Neutrophil (primary cell): ENCODE measurements at regions not wholly inside any gene's neighbourhood (a gene's known extent, or its start where the extent isn't known, plus 50 kb on each side); places are given as distances from the start of the nearest gene placed in this dataset.

Experiments
- H3K27ac ChIP-seq: fragments of 200-600 bp; sonication (generic); 2 replicates; pipeline ENCODE4 v1.5.1; 2016; ENCODE audit warnings: mild to moderate bottlenecking, moderate library complexity
- H3K27me3 ChIP-seq: fragments of 200-600 bp; sonication (generic); 2 replicates; pipeline ENCODE4 v1.6.0; 2016; ENCODE audit warnings: mild to moderate bottlenecking
- H3K36me3 ChIP-seq: fragments of 200-600 bp; sonication (generic); 2 replicates; pipeline ENCODE4 v1.5.1; 2017
- H3K4me1 ChIP-seq, 2 experiments: fragments of 200-600 bp in 1 of 2; sonication (generic) in 1 of 2; 1 replicate in 1 of 2; 2 replicates in 1 of 2; pipeline versions ENCODE4 v1.5.1 to v1.6.1; 2013 to 2016; ENCODE audit warnings: low read depth in 1 of 2, low read length in 1 of 2, mild to moderate bottlenecking in 1 of 2, moderate library complexity in 1 of 2; ENCODE audit not compliant: control insufficient read depth in 1 of 2, insufficient read depth in 1 of 2
- H3K4me3 ChIP-seq, 2 experiments: fragments of 200-600 bp in 1 of 2; sonication (generic) in 1 of 2; 1 replicate in 1 of 2; 2 replicates in 1 of 2; pipeline ENCODE4 v1.5.1; 2013 to 2016; ENCODE audit warnings: low read depth in 1 of 2, low read length in 1 of 2, mild to moderate bottlenecking in 1 of 2, moderate library complexity in 1 of 2
- H3K9me3 ChIP-seq: fragments of 200-600 bp; sonication (generic); 2 replicates; pipeline ENCODE4 v1.5.1; 2016
- TF ChIP-seq, protein P1 (sequence below): fragments of 200-600 bp; sonication (generic); IDR thresholded peaks from 2 replicates; pipeline ENCODE4 v1.5.1; 2016; ENCODE audit warnings: antibody characterized with exemption

DNA sequence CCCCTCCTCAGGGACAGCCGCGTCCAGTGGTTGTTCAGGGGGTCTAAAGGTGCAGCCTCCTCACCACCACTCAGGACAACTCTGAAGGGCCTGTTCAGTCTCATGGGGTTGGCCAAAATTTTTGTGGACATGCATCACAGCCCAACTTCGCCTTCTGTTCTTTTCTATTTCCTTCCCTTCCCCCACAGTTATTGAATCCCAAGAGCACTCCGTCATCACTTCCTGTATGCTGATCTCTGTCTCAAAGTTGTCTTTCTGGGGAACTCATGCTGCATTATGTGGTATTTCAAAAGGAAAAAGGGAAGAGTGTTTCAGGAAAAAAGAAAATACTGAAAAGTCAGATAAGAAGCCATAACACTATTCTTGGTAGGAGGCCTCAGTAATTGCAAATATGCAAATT is 355.4 kb downstream of the CAAP1 start:
- no peak overlapping the region for H3K4me3 ChIP-seq
- no peaks in the 10 kb centered on the region for H3K36me3 ChIP-seq
- H3K9me3 ChIP-seq: no peaks in the 10 kb centered on the region
- no peaks in the 10 kb centered on the region for H3K27me3 ChIP-seq
- no peaks in the 10 kb centered on the region for H3K4me1 ChIP-seq
- TF ChIP-seq, protein P1, sequence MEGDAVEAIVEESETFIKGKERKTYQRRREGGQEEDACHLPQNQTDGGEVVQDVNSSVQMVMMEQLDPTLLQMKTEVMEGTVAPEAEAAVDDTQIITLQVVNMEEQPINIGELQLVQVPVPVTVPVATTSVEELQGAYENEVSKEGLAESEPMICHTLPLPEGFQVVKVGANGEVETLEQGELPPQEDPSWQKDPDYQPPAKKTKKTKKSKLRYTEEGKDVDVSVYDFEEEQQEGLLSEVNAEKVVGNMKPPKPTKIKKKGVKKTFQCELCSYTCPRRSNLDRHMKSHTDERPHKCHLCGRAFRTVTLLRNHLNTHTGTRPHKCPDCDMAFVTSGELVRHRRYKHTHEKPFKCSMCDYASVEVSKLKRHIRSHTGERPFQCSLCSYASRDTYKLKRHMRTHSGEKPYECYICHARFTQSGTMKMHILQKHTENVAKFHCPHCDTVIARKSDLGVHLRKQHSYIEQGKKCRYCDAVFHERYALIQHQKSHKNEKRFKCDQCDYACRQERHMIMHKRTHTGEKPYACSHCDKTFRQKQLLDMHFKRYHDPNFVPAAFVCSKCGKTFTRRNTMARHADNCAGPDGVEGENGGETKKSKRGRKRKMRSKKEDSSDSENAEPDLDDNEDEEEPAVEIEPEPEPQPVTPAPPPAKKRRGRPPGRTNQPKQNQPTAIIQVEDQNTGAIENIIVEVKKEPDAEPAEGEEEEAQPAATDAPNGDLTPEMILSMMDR: no peak
- no peak overlapping the region for H3K27ac ChIP-seq

DNA sequence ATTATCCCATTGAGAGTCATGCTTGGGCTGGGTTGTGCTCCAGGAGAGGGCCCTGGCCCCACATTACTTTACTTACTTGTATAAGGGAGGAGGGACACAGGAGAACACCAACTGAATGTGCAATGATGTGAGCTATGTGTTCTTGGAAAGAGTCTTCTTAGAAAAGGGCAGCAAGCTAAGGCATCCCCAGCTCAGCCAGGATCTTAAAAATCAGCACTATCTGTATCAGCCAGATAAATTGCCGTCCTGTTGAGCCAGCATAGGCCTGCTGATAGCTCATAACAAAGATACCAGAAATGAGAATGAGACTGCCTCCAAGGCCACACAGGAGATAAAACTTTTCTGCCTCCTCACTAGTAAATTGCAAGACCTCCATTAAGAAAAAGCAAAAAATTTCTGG is 357.5 kb downstream of the CAAP1 start:
- no peaks in the 10 kb centered on the region for H3K36me3 ChIP-seq
- H3K4me1 ChIP-seq: no peaks in the 10 kb centered on the region
- TF ChIP-seq, protein P1: no peak
- H3K27me3 ChIP-seq: no peaks in the 10 kb centered on the region
- H3K9me3 ChIP-seq: no peaks in the 10 kb centered on the region
- H3K4me3 ChIP-seq: no peak overlapping the region
- H3K27ac ChIP-seq: no peak overlapping the region

DNA sequence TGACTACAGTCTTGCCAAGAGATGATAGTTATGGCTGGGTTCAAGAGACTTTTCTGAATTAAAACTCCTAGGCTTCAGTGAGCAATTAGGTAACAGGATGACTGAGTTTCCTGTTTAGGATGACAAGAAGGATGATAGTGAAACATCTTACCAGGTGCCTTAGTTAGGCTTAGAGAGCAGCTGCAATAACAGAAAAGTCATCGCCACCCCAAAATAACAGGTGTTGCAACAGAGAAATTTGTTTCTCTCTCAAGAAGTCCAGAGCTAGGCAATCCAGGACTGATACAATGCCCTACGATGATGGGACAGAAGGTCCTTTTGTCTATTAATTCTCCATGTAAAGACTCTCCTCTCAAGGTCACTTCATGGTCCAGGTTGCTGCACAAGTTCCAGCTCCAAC is 361.8 kb downstream of the CAAP1 start:
- Histone ChIP-seq H3K4me1 (no peaks in the 10 kb centered on the region), H3K36me3 (no peaks in the 10 kb centered on the region), H3K4me3 (no peak overlapping the region), H3K27me3 (no peaks in the 10 kb centered on the region), H3K27ac (no peak overlapping the region), H3K9me3 (no peaks in the 10 kb centered on the region)
- TF ChIP-seq, protein P1: no peak

DNA sequence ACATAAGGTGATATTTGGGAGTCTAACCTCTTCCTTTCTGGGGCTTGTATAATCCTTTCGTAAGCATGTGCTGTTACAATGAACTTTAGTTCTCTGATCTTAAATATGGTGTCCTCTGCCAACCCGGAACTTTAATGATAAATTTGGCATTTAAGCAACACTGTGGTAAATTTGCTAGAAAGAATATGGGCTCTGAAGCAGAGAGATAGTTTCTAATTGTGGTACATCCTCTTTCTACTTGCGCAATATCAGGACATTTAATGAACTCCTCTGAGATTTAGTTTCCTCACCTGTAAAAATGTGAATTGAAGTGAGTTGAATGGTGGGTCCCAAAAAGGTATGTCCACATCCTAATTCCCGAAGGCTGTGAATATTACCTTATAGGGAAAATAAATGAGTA is 364.7 kb downstream of the CAAP1 start:
- H3K27me3 ChIP-seq: no peaks in the 10 kb centered on the region
- no peaks in the 10 kb centered on the region for H3K36me3 ChIP-seq
- no peaks in the 10 kb centered on the region for H3K9me3 ChIP-seq
- TF ChIP-seq, protein P1: no peak
- no peaks in the 10 kb centered on the region for H3K4me1 ChIP-seq
- no peak overlapping the region for H3K4me3 ChIP-seq
- H3K27ac ChIP-seq: no peak overlapping the region

DNA sequence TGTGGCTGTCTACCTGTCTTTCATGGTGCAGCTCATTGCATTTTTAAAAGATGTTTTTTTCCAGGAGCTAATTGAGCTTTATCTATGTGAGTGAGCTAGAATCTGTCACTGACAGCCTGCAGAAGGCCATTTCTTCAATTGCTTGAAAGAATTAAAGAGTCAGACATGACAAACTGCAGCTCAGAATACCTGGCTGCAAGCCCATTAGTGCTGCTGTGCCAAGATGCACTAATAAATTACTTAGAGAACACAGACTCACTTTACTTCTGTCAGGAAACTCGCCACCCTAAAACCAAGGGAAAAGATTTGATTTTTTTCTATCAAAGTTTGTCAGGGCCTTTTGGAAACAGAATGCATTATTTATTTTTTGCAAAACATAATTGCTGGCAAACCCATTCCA is 368.3 kb downstream of the CAAP1 start:
- H3K27ac ChIP-seq: no peak overlapping the region
- no peaks in the 10 kb centered on the region for H3K27me3 ChIP-seq
- no peaks in the 10 kb centered on the region for H3K4me1 ChIP-seq
- no peak overlapping the region for H3K4me3 ChIP-seq
- H3K9me3 ChIP-seq: no peaks in the 10 kb centered on the region
- TF ChIP-seq, protein P1: no peak
- H3K36me3 ChIP-seq: no peaks in the 10 kb centered on the region

DNA sequence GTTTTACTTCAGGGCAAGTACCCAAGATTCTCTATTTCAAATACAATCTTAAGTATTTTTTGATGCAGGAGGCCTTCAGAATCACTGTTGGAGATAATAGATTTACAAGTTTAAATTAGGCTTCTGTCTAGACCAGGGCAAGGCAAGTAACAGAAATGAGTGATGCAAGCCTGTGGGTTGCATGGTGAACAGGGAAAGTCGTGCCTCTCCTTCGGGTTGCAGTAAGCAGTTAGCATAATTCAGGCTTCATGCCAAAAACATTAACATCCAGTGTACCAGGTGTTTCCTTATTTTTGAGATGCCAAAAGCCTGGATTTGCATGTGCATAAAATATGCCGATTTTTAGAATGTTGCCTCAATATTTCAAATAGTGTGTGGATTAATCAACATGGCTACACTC is 369.0 kb downstream of the CAAP1 start:
- TF ChIP-seq, protein P1: no peak
- Histone ChIP-seq H3K27me3 (no peaks in the 10 kb centered on the region), H3K4me1 (no peaks in the 10 kb centered on the region), H3K9me3 (no peaks in the 10 kb centered on the region), H3K4me3 (no peak overlapping the region), H3K27ac (no peak overlapping the region), H3K36me3 (no peaks in the 10 kb centered on the region)
